Fibroblast of skin of back (primary cell): ENCODE measurements at regions not wholly inside any gene's neighbourhood (a gene's known extent, or its start where the extent isn't known, plus 50 kb on each side); places are given as distances from the start of the nearest gene placed in this dataset.
A peak's percentile ranks its signal among the peaks of the same experiment; 100 is the strongest.
"Not testable (repeated sequence)": the region's sequence is repeated elsewhere in the genome, so short reads cannot be mapped to it uniquely, and the experiment has no call there.

Source experiments
- DNase-seq: peaks from one replicate; pipeline ENCODE4 v3.0.0-alpha.2; 2013

GRCh38 chr3:86887876-86888275, 103.1 kb downstream of the VGLL3 start:
- peak; percentile 55 for DNase-seq

- peak; percentile 32 for DNase-seq
These were observed 110.9 kb downstream of the VGLL3 start for GRCh38 chr3:86880066-86880465.

- DNase-seq: not testable (repeated sequence)
These were observed 114.3 kb downstream of the VGLL3 start for GRCh38 chr3:86876504-86877181.

- DNase-seq: not testable (repeated sequence)
These were observed 116.2 kb downstream of the VGLL3 start for GRCh38 chr3:86874790-86875189.

- DNase-seq: no peak
These were observed 121.4 kb downstream of the VGLL3 start for GRCh38 chr3:86869566-86869965.

GRCh38 chr3:86867982-86868381, 123.0 kb downstream of the VGLL3 start:
- peak; percentile 55 for DNase-seq

GRCh38 chr3:86865506-86865905, 125.4 kb downstream of the VGLL3 start:
- peak; percentile 86 for DNase-seq

GRCh38 chr3:86856711-86857110, 134.2 kb downstream of the VGLL3 start:
- no peak for DNase-seq

- DNase-seq: no peak
These were observed 141.0 kb downstream of the VGLL3 start for GRCh38 chr3:86849991-86850390.

- no peak for DNase-seq
These were observed 145.2 kb downstream of the VGLL3 start for GRCh38 chr3:86845726-86846125.

- no peak for DNase-seq
These were observed 152.0 kb downstream of the VGLL3 start for GRCh38 chr3:86838927-86839326.

- no peak for DNase-seq
These were observed 153.1 kb downstream of the VGLL3 start for GRCh38 chr3:86837871-86838270.

- DNase-seq: peak; percentile 91
These were observed 160.4 kb downstream of the VGLL3 start for GRCh38 chr3:86830566-86830965.

- DNase-seq: no peak
These were observed 162.2 kb downstream of the VGLL3 start for GRCh38 chr3:86828751-86829150.

GRCh38 chr3:86827582-86827981, 163.4 kb downstream of the VGLL3 start:
- DNase-seq: not testable (repeated sequence)

GRCh38 chr3:86826292-86826691, 164.7 kb downstream of the VGLL3 start:
- no peak for DNase-seq

- DNase-seq: peak; percentile 36
These were observed 175.1 kb downstream of the VGLL3 start for GRCh38 chr3:86815880-86816279.

- peak; percentile 87 for DNase-seq
These were observed 175.9 kb downstream of the VGLL3 start for GRCh38 chr3:86814918-86815655.

- DNase-seq: no peak
These were observed 176.6 kb downstream of the VGLL3 start for GRCh38 chr3:86814321-86814720.

GRCh38 chr3:86801921-86802320, 189.0 kb downstream of the VGLL3 start:
- DNase-seq: peak; percentile 82

- peak; percentile 78 for DNase-seq
These were observed 189.9 kb downstream of the VGLL3 start for GRCh38 chr3:86801066-86801465.

GRCh38 chr3:86800116-86800515, 190.8 kb downstream of the VGLL3 start:
- DNase-seq: peak; percentile 82

GRCh38 chr3:86797946-86798345, 193.0 kb downstream of the VGLL3 start:
- no peak for DNase-seq
